ENCODE measurements at regions not wholly inside any gene's neighbourhood (a gene's known extent, or its start where the extent isn't known, plus 50 kb on each side); places are given as distances from the start of the nearest gene placed in this dataset.

DNA sequence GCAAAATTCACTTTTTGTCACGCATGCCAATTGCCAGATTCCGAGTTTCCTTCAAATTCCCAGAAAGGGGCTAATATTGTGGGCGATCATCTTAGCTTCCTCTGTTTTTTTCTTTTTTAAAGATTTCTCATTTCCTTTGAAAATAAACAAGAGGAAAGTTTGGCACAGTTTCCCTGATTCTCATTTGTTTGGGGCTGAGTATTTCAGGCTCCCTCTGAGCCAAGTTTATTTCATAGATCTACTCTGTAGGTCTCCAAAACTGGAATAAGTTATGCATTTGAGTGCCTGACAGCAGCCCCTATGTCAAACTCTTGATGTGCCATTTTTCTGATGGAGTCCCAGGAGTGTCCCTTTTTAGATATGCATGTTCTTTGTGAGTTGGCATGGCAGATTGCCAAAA, 1297.2 kb upstream of the WWC1 start:
- TF ChIP-seq POLR2AphosphoS5 (IDR thresholded peaks at IDR 0.05; ENCODE audit: insufficient read depth, low read depth, low read length) = no peak
- no peak for TF ChIP-seq MYC (IDR thresholded peaks at IDR 0.05; ENCODE audit: low read depth, low read length)
- TF ChIP-seq, protein P1, sequence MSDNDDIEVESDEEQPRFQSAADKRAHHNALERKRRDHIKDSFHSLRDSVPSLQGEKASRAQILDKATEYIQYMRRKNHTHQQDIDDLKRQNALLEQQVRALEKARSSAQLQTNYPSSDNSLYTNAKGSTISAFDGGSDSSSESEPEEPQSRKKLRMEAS (IDR thresholded peaks at IDR 0.05; ENCODE audit: insufficient read depth, insufficient read length) = no peak
- TF ChIP-seq, protein P2, sequence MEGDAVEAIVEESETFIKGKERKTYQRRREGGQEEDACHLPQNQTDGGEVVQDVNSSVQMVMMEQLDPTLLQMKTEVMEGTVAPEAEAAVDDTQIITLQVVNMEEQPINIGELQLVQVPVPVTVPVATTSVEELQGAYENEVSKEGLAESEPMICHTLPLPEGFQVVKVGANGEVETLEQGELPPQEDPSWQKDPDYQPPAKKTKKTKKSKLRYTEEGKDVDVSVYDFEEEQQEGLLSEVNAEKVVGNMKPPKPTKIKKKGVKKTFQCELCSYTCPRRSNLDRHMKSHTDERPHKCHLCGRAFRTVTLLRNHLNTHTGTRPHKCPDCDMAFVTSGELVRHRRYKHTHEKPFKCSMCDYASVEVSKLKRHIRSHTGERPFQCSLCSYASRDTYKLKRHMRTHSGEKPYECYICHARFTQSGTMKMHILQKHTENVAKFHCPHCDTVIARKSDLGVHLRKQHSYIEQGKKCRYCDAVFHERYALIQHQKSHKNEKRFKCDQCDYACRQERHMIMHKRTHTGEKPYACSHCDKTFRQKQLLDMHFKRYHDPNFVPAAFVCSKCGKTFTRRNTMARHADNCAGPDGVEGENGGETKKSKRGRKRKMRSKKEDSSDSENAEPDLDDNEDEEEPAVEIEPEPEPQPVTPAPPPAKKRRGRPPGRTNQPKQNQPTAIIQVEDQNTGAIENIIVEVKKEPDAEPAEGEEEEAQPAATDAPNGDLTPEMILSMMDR (IDR thresholded peaks at IDR 0.05; ENCODE audit: extremely low read depth in 1 of 2, insufficient read depth in 1 of 2, low read depth in 1 of 2, low read length in 2 of 2) = no peak
- no peak for TF ChIP-seq EZH2 (IDR thresholded peaks at IDR 0.05; ENCODE audit: borderline replicate concordance, low read depth, low read length, severe bottlenecking)
- TF ChIP-seq JUN (IDR thresholded peaks at IDR 0.05; ENCODE audit: borderline replicate concordance, insufficient read depth, insufficient read length, low read depth) = no peak
- no peak for TF ChIP-seq GATA2 (IDR thresholded peaks at IDR 0.05; ENCODE audit: insufficient read depth, insufficient read length, low read depth, low read length)
- no peak for TF ChIP-seq FOS (IDR thresholded peaks at IDR 0.05; ENCODE audit: borderline replicate concordance, insufficient read depth, low read length)
- TF ChIP-seq POLR2A (IDR thresholded peaks at IDR 0.05; ENCODE audit: low read depth, low read length) = no peak
- dilution Hi-C loops (cut with MboI; ENCODE audit: extremely low pct_ligation_motif_present, low sequenced_read_pairs) (no loop called here), intact Hi-C loops (cut with micrococcal nuclease) (no loop called here)
- no peaks in the 10 kb centered on the region for H3K4me1 ChIP-seq (ENCODE audit: control insufficient read depth, extremely low read depth, insufficient read depth, low read length)
- no peak overlapping the region for H3K4me3 ChIP-seq (replicated peaks in 1 of 3; ENCODE audit: insufficient read depth in 1 of 3, low read depth in 1 of 3, low read length in 3 of 3)
- DNase-seq (ENCODE audit: low read depth, low spot score) (no peak), FAIRE-seq (no peak)
- POLR2A ChIA-PET = no interaction called here
- no peaks in the 10 kb centered on the region for H3K27me3 ChIP-seq (ENCODE audit: control insufficient read depth in 2 of 2, insufficient read depth in 2 of 2, low read length in 2 of 2)
- CTCF ChIA-PET = no interaction called here
- no peaks in the 10 kb centered on the region for H3K79me2 ChIP-seq (ENCODE audit: control insufficient read depth, insufficient read depth, low read length)
- H3K36me3 ChIP-seq (ENCODE audit: control insufficient read depth in 2 of 2, extremely low read depth in 1 of 2, insufficient read depth in 2 of 2, low read length in 2 of 2) = no peaks in the 10 kb centered on the region
- no peaks in the 10 kb centered on the region for H3K9me1 ChIP-seq (replicated peaks; ENCODE audit: control insufficient read depth, extremely low read depth, insufficient read depth, low read length)
- H3K9ac ChIP-seq (replicated peaks; ENCODE audit: extremely low read depth, insufficient read depth, low read length) = no peak overlapping the region
- H4K20me1 ChIP-seq (replicated peaks; ENCODE audit: control insufficient read depth, extremely low read depth, insufficient read depth, low read length) = no peaks in the 10 kb centered on the region
- H3K4me2 ChIP-seq (ENCODE audit: insufficient read depth, low read length) = no peak overlapping the region
- peaks cover 3% of the 10 kb centered on the region for H3K9me3 ChIP-seq (replicated peaks; ENCODE audit: control insufficient read depth, insufficient read depth, low read length)
- no peak overlapping the region for H3K27ac ChIP-seq (ENCODE audit: insufficient read depth, low read depth, low read length)
- BruUV-seq (replicated peaks) = no TSS peak
- H2AFZ ChIP-seq (ENCODE audit: low read depth, low read length) = no peak overlapping the region

Data from endothelial cell of umbilical vein (primary cell).